PFSK-1 (cell line): ENCODE measurements at regions not wholly inside any gene's neighbourhood (a gene's known extent, or its start where the extent isn't known, plus 50 kb on each side); places are given as distances from the start of the nearest gene placed in this dataset.

Experiments used
- FOXP2 ChIP-seq: optimal IDR thresholded peaks from 2 replicates; pipeline ENCODE3; 2011; ENCODE audit warnings: borderline replicate concordance, control low read depth, inconsistent platforms; ENCODE audit not compliant: insufficient read depth; ENCODE audit errors: extremely low read length, extremely low read depth
- POLR2AphosphoS5 ChIP-seq: IDR thresholded peaks from 2 replicates; pipeline ENCODE4 v1.6.1; 2012; ENCODE audit warnings: low read depth, mild to moderate bottlenecking, control low read depth, low read length, moderate library complexity
- REST ChIP-seq, 2 experiments: IDR thresholded peaks; 2 replicates each; pipeline versions ENCODE4 v1.6.1 to v1.8.0; 2011 to 2012; ENCODE audit warnings: low read depth in 2 of 2, low read length in 2 of 2, control low read depth in 1 of 2, inconsistent platforms in 1 of 2, mild to moderate bottlenecking in 1 of 2, moderate library complexity in 1 of 2; ENCODE audit not compliant: insufficient read depth in 1 of 2
- SIN3A ChIP-seq: IDR thresholded peaks from 2 replicates; pipeline ENCODE4 v1.6.1; 2012; ENCODE audit warnings: mild to moderate bottlenecking, low read length, moderate library complexity, borderline replicate concordance; ENCODE audit not compliant: insufficient read depth
- TAF1 ChIP-seq: IDR thresholded peaks from 2 replicates; pipeline ENCODE4 v1.6.1; 2012; ENCODE audit warnings: low read length, control low read depth, borderline replicate concordance; ENCODE audit not compliant: insufficient read depth

GRCh38 chr10:10513898-10514297 lies 503.8 kb upstream of the CELF2 start:
- TF ChIP-seq SIN3A, result no peak
- no peak for TF ChIP-seq POLR2AphosphoS5
- no peak for TF ChIP-seq TAF1
- TF ChIP-seq REST (IDR thresholded peaks at IDR 0.05; ENCODE audit: insufficient read depth in 1 of 2, low read depth in 2 of 2, low read length in 2 of 2), result no peak
- TF ChIP-seq FOXP2, result no peak
